IPS DF 19.7 (cell line): ENCODE measurements at regions not wholly inside any gene's neighbourhood (a gene's known extent, or its start where the extent isn't known, plus 50 kb on each side); places are given as distances from the start of the nearest gene placed in this dataset.

ENCODE experiments used
- DNase-seq: peaks from one replicate; pipeline ENCODE4 v3.0.0-alpha.2; 2013; ENCODE audit warnings: low read depth, low spot score

DNA sequence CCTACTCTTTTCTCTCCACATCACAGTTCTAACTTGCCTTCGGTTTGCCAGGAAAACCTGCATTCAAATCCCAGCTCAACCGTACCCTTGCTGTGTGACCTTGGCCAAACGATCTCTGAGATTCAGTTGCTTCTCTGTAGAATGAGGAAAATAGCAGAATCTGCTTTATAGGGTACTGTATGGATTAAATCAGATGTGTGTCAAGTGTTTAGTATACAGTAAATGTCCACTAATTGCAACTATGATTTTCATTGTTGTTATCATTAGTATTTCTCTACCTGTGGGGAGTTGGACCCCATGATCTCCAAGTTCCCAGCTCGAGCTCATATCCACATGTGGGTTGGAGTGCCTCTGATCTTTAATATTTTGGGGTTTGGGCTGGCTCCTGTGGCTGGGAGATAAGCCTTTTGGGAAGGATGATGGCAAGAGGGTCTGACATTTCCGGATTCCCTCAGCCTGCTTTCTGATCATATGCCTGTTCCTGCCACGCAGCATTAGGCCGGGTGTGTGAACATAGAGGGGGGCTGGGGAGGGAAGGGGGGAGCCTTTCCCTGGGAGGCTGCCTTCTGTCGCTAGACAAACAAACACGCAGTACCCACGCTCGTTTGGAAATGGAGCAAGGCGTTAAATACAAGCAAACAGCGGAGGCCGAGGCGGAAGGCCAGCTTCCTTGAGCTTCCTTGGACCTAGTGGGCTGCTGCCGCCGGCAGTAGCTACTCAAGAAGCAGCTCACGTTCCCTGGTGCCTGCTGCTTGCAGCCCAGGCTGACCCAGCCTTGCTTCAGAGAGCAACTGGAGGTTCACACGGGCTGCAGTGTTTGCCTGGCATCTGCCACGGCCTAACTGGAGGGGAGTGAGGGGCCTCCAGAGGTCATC lies 213.5 kb upstream of the LHX5 start:
- DNase-seq, result no peak

DNA sequence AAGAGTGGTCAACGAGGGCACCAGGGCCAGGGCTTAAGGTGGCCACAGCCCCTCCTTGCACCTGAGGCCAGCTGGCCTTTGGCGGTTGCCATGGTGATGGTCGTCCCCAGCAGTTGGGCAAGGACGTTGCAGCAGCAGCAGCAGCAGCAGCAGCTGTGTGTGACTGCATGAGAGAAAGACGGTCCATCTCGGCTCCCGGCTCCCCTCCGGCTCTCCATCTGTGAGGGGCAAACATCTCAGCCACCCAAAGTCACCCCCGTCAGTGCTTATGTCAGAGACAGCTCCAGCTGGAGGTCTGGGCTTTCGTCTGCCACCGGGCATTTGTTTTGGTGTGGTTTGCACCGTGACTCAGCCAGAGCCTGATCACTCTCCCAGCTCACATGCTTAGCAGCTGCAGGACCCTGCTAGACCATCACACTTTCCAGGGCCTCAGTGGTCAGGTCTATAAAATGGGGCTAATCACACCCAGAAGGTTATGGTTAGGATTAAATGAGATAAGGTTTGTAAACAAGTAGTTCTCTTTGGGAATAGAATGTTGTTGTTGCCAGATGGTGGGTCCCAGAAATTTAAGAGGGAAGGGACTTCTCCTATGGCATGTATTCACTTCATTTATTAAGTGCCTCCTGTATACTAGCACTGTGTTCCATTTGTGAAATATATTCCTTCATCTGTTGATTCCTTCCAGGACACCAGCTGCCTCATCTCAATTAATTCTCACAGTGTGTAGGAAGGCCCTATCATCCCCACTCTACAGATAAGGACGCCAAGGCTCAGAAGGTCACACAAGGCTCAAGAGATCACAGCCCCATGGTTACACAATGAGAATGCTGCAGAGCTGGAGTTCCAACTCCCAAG lies 212.6 kb upstream of the LHX5 start:
- no peak for DNase-seq

DNA sequence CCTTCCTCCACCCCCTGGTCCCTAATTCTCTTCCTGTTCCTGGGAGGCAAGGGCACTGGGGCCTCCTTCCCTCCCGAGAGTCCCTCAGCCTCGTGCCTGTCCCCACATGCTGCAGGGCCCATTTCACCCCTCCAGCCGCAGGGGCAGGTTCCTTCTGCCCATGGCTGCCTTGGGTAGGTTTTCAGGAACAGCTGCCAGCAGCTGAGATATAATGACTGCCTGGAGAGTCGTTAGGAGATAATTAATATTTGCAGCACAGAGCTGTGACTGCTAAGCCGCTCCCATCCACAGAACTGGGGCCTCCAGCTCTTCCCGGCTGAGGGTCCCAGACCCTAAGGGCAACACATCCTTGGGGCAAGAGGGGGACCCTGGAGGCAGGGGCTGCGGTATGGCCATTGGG lies 211.9 kb upstream of the LHX5 start:
- no peak for DNase-seq

DNA sequence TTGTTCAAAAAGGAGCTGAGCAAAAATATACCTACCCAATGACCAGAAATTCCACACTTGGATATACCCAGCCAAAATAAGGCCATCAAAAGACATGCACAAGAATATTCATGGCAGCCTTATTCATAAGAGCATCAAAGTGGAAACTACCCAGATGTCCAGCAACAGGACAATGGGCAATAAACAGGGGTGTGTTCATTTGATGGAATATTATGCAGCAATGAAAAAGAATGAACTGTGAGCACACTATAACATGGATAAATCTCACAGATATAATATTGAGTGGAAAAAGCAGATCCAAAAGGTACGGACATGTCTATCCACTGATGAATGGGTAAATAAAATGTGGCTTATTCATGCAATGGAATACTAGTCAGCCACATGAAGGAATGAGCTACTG lies 209.2 kb upstream of the LHX5 start:
- no peak for DNase-seq

DNA sequence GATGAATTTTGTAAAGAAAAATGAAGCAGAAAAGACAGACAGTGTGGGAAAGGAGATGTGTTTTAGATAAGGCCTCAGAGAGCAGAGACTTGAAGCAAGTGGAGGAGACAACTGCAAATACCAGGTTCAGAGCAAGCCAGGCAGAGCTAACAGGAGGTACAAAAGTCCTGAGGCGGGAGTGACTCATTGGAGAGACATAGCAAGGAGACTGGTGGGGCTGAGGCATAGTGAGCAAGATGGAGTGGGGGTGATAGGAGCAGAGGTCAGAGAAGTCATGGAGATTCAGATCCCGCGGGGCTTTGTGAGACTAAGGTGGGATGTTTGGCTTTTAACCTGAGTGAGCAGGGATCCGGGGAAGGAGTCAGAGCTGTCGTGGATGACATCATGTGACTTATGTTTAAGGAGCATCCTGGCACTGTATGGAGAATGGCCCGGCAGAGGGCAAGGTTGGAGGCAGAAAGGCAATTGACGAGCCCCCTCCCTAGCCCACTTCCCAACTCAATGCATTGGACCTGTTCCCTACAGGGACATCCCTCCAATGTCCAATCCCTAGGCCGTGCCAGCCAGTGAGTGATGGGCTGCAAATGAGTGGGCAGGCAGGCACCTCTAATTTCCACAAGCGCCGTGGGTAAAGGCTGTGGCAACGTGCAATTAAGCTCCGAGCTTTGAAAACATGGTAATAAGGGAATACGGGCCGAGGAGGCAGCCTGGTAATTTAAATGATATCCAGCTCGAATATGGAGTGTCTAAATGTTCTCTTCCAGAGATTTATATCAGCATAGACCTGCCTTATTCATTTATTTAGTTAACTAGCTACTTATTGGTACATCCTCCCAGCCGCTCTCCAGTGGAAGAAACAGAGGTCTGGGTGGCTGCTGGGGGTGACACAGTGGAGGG lies 206.8 kb upstream of the LHX5 start:
- DNase-seq, result no peak

DNA sequence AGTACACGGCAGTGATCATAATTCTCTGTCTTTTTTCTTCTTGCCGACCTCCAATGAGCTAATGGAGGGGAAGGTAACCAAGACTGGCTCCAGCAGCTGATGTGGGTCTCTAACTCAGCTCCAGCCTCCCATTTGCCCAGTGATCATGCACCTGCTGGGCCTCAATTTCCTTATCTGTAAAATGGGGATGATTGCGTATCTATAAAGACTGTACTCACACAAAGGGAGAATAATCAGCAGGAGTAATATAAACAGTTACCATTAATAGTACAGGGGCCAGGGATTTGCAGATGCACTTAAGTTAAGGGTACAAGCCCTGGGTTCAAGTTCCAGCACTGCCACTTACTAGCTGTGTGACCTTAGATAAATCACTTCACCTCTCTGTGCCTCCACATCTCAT lies 204.9 kb upstream of the LHX5 start:
- DNase-seq, result no peak

DNA sequence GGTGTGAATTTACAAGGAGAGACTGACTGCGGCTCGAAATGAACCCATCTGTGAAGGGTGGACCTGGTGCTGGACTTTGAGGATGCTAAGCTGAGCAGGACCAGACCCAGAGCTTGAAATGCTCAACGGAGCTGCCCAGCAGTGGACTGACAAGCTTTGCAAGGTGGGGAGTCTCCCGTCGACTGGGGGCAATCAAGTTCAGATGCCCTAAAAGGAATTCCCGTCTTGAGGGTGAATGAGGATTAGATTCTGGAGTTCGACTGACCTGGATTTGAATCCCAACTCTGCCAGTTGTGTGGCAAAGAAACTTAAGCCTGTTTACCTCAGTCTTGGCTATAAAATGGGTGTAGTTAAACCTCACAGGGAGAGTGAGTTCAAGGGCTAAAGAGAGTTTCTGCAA lies 204.4 kb upstream of the LHX5 start:
- DNase-seq, result no peak

DNA sequence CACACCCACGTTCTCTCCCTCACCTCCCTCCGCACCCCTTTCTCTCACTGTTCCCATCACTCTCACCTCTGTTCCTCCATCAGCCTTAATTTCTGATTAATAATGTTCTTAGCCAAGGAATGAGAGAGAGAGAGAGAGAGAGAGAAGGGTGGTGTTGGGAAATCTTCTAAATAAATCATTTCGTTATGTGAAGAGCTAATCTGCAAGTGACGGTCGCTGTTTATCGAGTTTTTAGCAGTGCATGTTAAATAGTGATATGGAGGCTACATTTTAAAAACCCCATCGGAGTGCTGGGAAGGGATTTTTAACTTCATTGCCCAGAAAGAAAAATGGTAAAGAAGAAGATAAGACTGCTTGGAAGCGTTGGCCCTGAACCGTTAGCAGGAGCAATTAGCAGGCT lies 203.3 kb upstream of the LHX5 start:
- DNase-seq, result no peak

DNA sequence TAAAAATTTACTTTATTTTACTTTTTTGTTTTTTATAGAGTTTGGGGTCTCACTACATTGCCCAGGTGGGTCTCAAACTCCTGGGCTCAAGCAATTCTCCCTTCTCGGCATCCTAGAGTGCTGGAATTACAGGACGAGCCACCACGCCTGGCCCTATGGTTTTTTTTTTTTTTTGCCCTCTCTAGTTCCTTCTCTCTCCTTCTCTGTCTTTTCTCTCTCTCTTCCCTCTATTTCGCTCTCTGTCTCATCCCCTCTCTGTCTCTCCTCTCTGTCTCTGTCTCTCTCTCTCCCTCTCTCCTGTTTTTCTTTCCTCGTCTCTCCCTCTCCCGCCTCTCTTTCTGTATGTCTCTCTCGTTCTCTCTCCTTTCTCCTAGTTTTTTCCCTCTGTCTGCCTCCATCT lies 202.6 kb upstream of the LHX5 start:
- no peak for DNase-seq

DNA sequence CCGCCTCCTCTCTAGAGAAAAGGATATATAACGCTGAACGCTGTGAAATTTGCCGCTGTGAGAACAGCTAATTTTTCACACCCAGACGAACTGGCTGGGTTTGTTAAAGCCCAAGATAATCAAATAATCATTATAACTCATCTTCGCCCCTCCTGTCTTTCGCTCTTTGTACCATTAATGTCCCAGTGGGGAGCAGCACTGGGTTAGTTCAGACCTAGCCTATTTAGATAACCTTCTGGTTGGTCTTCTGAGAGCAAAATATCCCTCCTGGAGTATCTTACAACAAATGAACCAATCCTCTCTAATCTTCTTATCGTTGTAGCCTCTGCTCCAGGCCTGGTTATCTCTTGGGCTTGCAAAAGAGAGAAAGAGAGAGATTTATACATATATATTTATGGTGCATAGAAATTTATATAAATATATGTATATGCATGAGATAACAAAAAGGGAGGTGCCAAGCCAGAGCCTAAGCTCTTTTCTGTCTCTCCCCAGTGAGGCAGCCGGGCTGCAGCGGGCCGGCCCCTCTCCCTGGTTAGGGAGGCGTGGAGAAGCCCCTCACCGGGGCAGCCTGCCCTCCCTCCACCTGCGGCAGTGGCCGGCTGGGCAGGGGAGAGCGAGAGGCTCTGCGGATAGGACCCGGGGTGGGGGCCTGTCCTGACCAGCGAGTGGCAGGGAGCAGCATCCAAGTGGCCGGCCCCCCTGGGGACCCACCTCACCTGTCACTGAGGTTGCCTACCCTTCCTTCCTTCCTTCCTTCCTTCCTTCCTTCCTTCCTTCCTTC lies 202.0 kb upstream of the LHX5 start:
- DNase-seq, result no peak

DNA sequence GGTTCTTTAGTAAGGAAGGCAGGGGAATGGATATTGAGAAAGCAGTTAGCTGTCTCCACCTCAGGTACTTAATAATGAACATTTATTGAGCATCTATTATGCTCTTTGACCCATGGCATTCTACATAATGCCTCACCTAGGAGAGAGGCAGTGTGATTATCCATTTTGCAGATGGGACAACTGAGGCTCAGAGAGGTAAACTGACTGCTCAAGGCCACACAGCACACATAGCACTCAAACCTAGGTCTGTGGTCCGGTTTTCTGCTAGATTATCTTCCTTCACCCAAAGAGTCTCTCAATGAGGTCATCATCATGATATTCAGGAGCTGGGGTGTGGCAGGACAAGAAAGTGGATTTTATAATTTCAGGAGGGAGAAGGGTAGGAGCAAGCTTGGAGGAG lies 199.1 kb upstream of the LHX5 start:
- DNase-seq, result no peak

DNA sequence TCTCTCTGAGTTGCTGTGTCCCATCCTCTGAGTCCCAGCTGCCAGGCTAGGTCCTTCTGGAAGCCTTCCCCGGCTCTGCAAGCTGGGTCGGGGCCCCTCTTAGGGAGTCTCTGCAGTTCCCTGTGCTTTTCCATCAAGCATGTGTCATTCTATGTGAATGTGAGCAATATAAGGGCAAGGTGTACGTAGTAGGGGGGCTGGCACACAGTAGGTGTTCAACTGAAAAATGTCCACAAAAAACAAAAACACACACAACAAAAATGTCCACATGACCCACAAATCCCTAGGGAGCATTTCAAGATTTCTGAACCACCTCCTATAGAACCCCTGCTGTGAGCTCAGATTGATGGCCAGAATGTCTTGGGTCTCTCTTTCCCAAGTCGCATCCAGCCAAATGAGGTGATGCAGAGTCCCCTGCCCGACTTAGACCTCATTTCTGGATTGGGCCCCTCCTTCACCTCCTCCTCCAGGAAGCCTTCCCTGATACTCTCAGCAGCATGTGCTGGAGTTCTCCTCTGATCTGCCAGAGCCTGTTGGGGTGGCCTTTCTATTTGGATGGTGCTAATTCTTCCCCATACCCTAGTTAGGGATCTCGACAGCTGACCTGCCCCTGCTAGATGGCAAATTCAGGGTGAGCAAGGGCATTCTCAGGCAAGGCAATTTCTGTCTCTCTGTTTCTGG lies 196.1 kb upstream of the LHX5 start:
- no peak for DNase-seq

DNA sequence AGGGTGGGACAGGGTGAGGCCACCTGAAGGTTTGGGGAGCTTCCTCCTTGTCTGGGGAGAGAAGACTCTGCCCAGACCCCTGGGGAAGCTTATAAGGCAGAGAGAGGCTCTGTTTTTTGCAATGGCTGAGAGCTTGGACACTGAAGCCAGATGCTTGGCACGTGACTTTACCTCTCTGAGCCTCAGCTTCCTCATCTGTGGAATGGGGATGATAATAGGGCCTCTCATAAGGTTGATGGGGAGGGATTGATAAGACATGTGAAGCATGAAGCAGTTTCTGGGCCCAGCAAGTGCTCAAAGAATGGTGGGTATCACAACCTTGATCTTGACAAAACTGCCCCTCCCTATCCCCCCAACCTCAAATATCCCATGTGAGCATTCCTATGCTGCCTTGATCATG lies 195.4 kb upstream of the LHX5 start:
- no peak for DNase-seq

DNA sequence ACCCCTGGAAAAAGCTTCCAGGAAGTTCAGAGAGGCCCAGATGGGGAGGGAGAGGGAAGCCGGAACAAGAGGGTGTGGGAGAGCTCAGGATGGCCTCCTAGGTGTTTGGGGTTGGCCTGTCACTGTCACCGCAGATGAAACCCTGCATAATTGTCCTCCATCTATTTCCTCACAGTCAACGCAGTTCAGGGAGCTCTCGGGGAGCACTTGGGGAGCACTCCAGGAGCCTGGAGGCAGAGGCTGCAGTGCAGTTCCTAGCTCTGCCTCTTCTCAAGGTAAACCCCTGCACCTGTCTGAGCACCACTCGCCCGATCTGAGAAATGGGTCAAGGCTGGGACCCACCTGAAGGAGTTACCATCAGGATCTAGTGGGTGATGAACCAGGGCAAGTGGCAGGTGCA lies 194.6 kb upstream of the LHX5 start:
- no peak for DNase-seq

DNA sequence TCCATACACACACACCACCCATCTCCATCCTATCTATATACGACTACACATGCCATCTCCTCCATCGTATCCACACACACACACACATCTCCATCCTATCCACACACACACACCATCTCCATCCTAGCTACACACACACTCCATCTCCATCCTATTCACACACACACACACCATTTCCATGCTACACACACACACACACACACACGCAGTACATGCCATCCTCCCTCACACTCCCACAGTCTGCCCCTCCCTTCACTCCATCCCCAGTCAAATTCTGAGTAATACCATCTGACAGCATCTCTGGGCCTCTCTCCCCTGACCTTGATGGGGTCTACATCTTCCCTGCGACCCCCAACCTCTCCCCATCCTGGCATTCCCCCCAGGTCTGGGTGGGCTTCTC lies 193.8 kb upstream of the LHX5 start:
- DNase-seq, result no peak

DNA sequence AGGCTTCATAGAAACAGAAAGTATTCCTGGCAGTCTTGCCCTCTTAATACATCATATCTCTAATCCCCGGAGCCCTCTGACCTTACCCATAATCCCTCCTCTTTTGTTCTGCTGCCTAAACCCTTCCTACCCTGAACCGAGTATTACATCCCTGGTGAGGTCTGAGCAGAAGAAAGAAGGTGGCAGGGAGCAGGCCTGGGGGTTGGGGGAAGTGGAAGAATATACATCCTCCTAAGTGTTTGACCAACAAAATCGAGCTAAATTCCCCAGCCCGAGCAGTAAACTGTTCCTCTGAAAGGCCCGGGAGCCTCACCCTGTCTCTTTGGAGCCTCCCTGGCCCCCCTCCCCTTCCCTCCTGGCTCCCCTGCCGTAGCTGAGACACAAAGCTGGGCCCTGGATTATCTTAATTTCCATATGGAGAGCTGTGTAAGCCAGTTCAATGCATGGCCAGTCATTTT lies 192.6 kb upstream of the LHX5 start:
- no peak for DNase-seq

DNA sequence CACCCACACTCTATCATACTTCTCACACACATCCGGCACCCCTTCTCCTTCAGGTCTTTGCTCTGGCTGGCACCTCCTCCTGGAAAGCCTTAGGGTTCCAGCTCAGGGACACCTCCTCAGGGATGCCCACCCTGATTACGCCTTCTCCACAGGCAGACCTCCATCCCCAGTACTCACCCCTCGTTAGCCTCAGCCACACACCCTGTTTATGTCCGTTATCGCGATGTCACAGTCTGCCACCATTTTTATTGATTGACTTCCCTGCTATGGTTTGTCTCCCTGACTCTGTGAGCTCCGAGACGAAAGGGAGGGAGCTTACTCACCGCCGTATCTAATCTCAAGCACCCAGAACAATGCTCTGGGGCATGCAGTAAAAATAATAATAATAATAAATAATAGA lies 191.7 kb upstream of the LHX5 start:
- no peak for DNase-seq

DNA sequence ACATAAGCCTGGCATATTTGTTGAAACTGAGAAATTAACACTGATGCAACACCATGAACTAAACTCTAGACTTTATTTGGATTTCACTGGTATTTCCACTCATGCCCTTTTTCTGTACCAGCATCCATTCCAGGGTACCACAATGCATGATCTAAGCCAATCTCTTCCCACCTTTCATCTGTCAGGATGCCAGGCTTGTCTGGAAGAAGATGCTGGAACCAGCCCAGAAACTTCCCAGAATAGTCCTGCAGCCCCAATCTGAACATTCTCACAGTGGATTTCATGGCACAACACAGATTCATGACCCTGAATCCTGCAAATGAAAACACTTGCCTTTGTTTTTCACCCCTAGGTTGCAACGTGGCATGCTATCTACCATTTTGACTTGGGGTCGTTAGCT lies 189.3 kb upstream of the LHX5 start:
- DNase-seq, result no peak

DNA sequence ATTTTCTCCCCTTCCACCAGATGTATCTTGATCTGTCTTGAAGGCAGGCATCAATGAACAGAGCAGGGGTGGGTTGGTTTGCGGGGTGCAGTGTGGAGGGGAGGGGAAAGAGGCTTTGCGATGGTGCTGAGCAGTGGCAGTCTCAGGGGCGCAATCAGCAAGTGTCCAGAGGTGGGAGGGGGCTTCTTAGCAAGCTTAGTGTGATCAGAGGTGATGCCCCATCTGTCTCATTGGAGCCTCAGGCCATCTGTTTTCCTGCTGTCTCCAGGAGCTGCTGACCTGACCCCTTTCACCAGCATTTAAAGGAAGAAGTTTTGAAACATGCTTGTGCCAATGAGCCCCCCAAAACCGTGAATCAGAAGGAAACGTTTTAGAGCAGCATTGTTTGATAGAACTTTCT lies 187.7 kb upstream of the LHX5 start:
- no peak for DNase-seq

DNA sequence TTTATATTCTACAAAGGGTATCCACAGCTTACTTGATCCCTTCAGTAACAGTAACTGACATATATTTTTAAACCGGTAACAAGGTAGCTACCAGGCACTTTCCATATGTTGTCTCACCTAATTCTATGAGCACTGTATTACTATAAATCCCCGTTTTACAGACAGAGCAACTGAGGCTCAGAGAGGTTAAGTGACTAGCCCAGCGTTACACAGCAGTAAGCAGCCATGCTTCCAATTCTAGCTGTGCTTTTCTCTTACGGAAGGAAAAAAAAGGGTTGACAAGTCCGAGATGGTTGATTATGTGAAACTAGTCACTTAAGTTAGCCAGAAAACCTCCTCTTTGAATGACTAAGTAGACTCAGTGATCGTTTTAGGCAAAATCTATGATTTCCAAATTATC lies 187.3 kb upstream of the LHX5 start:
- DNase-seq, result no peak
